Trophoblast cell (in vitro differentiated cells and primary cell): ENCODE measurements at regions not wholly inside any gene's neighbourhood (a gene's known extent, or its start where the extent isn't known, plus 50 kb on each side); places are given as distances from the start of the nearest gene placed in this dataset.
"Not testable (repeated sequence)": the region's sequence is repeated elsewhere in the genome, so short reads cannot be mapped to it uniquely, and the experiment has no call there.

Experiments used
- DNase-seq, 2 donors: peaks; one replicate each; pipeline ENCODE4 v3.0.0-alpha.2; 2016
- H2AFZ ChIP-seq: 2 replicates; pipeline ENCODE4 v1.6.1; 2013; ENCODE audit warnings: low read length, moderate library complexity, mild to moderate bottlenecking; ENCODE audit not compliant: insufficient read depth, poor library complexity
- H2AK5ac ChIP-seq: 2 replicates; pipeline ENCODE4 v1.6.1; 2013; ENCODE audit warnings: mild to moderate bottlenecking, low read length
- H2BK120ac ChIP-seq: 2 replicates; pipeline ENCODE4 v1.6.1; 2013; ENCODE audit warnings: low read length, mild to moderate bottlenecking, moderate library complexity; ENCODE audit not compliant: insufficient read depth, poor library complexity
- H2BK12ac ChIP-seq: 2 replicates; pipeline ENCODE4 v1.6.1; 2013; ENCODE audit warnings: mild to moderate bottlenecking, low read length, moderate library complexity
- H2BK5ac ChIP-seq: 2 replicates; pipeline ENCODE4 v1.6.1; 2013; ENCODE audit warnings: low read length, low read depth, moderate library complexity, mild to moderate bottlenecking; ENCODE audit not compliant: poor library complexity
- H3K14ac ChIP-seq: 2 replicates; pipeline ENCODE4 v1.6.1; 2013; ENCODE audit warnings: mild to moderate bottlenecking, low read length
- H3K18ac ChIP-seq: 2 replicates; pipeline ENCODE4 v1.6.1; 2013; ENCODE audit warnings: mild to moderate bottlenecking, low read length
- H3K23ac ChIP-seq: 2 replicates; pipeline ENCODE4 v1.6.1; 2013; ENCODE audit warnings: low read length
- H3K27ac ChIP-seq: 2 replicates; pipeline ENCODE4 v1.5.1; 2013; ENCODE audit warnings: low read depth, mild to moderate bottlenecking, inconsistent platforms, low read length, moderate library complexity
- H3K27me3 ChIP-seq: 2 replicates; pipeline ENCODE4 v1.6.1; 2013; ENCODE audit warnings: inconsistent platforms, mild to moderate bottlenecking, low read length, moderate library complexity; ENCODE audit not compliant: insufficient read depth
- H3K36me3 ChIP-seq, 2 experiments: 1 replicate in 1 of 2; 2 replicates in 1 of 2; pipeline ENCODE4 v1.6.1; 2013; ENCODE audit warnings: low read length in 2 of 2, mild to moderate bottlenecking in 2 of 2, moderate library complexity in 1 of 2; ENCODE audit not compliant: insufficient read depth in 2 of 2, control insufficient read depth in 1 of 2
- H3K4ac ChIP-seq: 2 replicates; pipeline ENCODE4 v1.6.1; 2013; ENCODE audit warnings: low read depth, mild to moderate bottlenecking, low read length, moderate library complexity
- H3K4me1 ChIP-seq, 2 experiments: 1 replicate in 1 of 2; 2 replicates in 1 of 2; pipeline ENCODE4 v1.6.1; 2013; ENCODE audit warnings: low read length in 2 of 2, mild to moderate bottlenecking in 2 of 2, moderate library complexity in 1 of 2; ENCODE audit not compliant: insufficient read depth in 2 of 2, control insufficient read depth in 1 of 2
- H3K4me2 ChIP-seq: 2 replicates; pipeline ENCODE4 v1.6.1; 2013; ENCODE audit warnings: inconsistent platforms, mild to moderate bottlenecking, low read length, moderate library complexity
- H3K4me3 ChIP-seq: 2 replicates; pipeline ENCODE4 v1.5.1; 2013; ENCODE audit warnings: mild to moderate bottlenecking, low read depth, low read length, inconsistent platforms
- H3K79me1 ChIP-seq: one replicate; pipeline ENCODE4 v1.6.1; 2013; ENCODE audit warnings: low read length
- H3K79me2 ChIP-seq: 2 replicates; pipeline ENCODE4 v1.6.1; 2013; ENCODE audit warnings: low read length, mild to moderate bottlenecking; ENCODE audit not compliant: control insufficient read depth, insufficient read depth, poor library complexity
- H3K9ac ChIP-seq: 2 replicates; pipeline ENCODE4 v1.6.1; 2013; ENCODE audit warnings: mild to moderate bottlenecking, low read length
- H3K9me3 ChIP-seq: 2 replicates; pipeline ENCODE4 v1.6.1; 2013; ENCODE audit warnings: low read depth, mild to moderate bottlenecking, control low read depth, inconsistent platforms, low read length; ENCODE audit not compliant: insufficient read depth
- H4K12ac ChIP-seq: 2 replicates; pipeline ENCODE4 v1.6.1; 2013; ENCODE audit warnings: low read depth, mild to moderate bottlenecking, low read length, moderate library complexity
- H4K8ac ChIP-seq: 2 replicates; pipeline ENCODE4 v1.6.1; 2013; ENCODE audit warnings: low read depth, mild to moderate bottlenecking, low read length, moderate library complexity
- H4K91ac ChIP-seq: one replicate; pipeline ENCODE4 v1.6.1; 2013; ENCODE audit warnings: low read depth, mild to moderate bottlenecking, low read length, moderate library complexity
- WGBS: extraction: QIAGEN DNeasy Blood & Tissue Kit; methylation state at CpG from one replicate; pipeline ENCODE4 v1.1.7; 2013; ENCODE audit warnings: missing lambda C conversion rate; ENCODE audit not compliant: insufficient read length, insufficient coverage; ENCODE audit errors: extremely low coverage; 5-methylcytosine and 5-hydroxymethylcytosine counted together

- no peaks in the 10 kb centered on the region for H3K27me3 ChIP-seq
- H2AFZ ChIP-seq: no peak overlapping the region
- peaks cover 6% of the 10 kb centered on the region for H3K79me1 ChIP-seq
- H2BK5ac ChIP-seq: no peak overlapping the region
- H4K12ac ChIP-seq: no peak overlapping the region
- H3K4me1 ChIP-seq: peaks cover 0 to 4% of the 10 kb centered on the region in 2 experiments
- WGBS: no CpG with 5 or more reads among the region's 6 CpGs
- no peak overlapping the region for H3K14ac ChIP-seq
- no peak overlapping the region for H3K27ac ChIP-seq
- no peak overlapping the region for H3K4me3 ChIP-seq
- no peak overlapping the region for H3K23ac ChIP-seq
- no peak overlapping the region for H2BK120ac ChIP-seq
- H4K8ac ChIP-seq: no peak overlapping the region
- H3K36me3 ChIP-seq: no peaks in the 10 kb centered on the region
- DNase-seq: no peak
- H3K4ac ChIP-seq: no peak overlapping the region
- peak overlapping the region; percentile 18 for H2AK5ac ChIP-seq
- H3K79me2 ChIP-seq: peaks cover 4% of the 10 kb centered on the region
- no peak overlapping the region for H3K4me2 ChIP-seq
- peak overlapping the region; percentile 67 for H2BK12ac ChIP-seq
- no peaks in the 10 kb centered on the region for H3K9me3 ChIP-seq
- H4K91ac ChIP-seq: no peak overlapping the region
- H3K18ac ChIP-seq: no peak overlapping the region
- H3K9ac ChIP-seq: no peak overlapping the region
Observed at GRCh38 chr2:106261871-106262321, 67.8 kb upstream of the UXS1 start.

GRCh38 chr2:106258859-106259258 lies 64.8 kb upstream of the UXS1 start:
- H3K14ac ChIP-seq, H3K36me3 ChIP-seq, H2BK120ac ChIP-seq, H3K18ac ChIP-seq, H3K4me3 ChIP-seq, H2AFZ ChIP-seq, H2AK5ac ChIP-seq, H2BK5ac ChIP-seq, DNase-seq, H2BK12ac ChIP-seq, H3K9ac ChIP-seq, H3K4me2 ChIP-seq, H4K8ac ChIP-seq, H3K27ac ChIP-seq, H3K79me2 ChIP-seq, H3K23ac ChIP-seq, H3K27me3 ChIP-seq, H3K4ac ChIP-seq, H3K4me1 ChIP-seq, H3K9me3 ChIP-seq, H4K12ac ChIP-seq, H3K79me1 ChIP-seq, H4K91ac ChIP-seq: not testable (repeated sequence)
- no CpG with 5 or more reads among the region's 7 CpGs for WGBS

- Histone ChIP-seq H3K18ac (no peak overlapping the region), H3K36me3 (no peaks in the 10 kb centered on the region), H4K12ac (no peak overlapping the region), H3K14ac (no peak overlapping the region), H2BK12ac (no peak overlapping the region), H3K79me1 (no peaks in the 10 kb centered on the region), H3K4ac (no peak overlapping the region), H3K27me3 (no peaks in the 10 kb centered on the region), H3K23ac (no peak overlapping the region), H3K4me3 (no peak overlapping the region), H4K91ac (no peak overlapping the region), H3K79me2 (no peaks in the 10 kb centered on the region), H2BK5ac (no peak overlapping the region), H2AK5ac (no peak overlapping the region), H3K9me3 (no peaks in the 10 kb centered on the region), H3K4me1 (peaks cover 0 to 1% of the 10 kb centered on the region in 2 experiments), H3K27ac (no peak overlapping the region), H2AFZ (no peak overlapping the region), H3K4me2 (no peak overlapping the region), H3K9ac (no peak overlapping the region), H4K8ac (no peak overlapping the region), H2BK120ac (no peak overlapping the region)
- no peak for DNase-seq
- WGBS: no CpG with 5 or more reads among the region's 3 CpGs
Observed at GRCh38 chr2:106257830-106258229, 63.7 kb upstream of the UXS1 start.

- Histone ChIP-seq H3K23ac (no peak overlapping the region), H4K12ac (no peak overlapping the region), H3K27me3 (no peaks in the 10 kb centered on the region), H3K27ac (no peak overlapping the region), H2BK12ac (no peak overlapping the region), H3K14ac (no peak overlapping the region), H2BK120ac (no peak overlapping the region), H2AFZ (no peak overlapping the region), H3K79me2 (no peaks in the 10 kb centered on the region), H3K4ac (no peak overlapping the region), H2AK5ac (no peak overlapping the region), H3K4me1 (peaks cover 0 to under 1% of the 10 kb centered on the region in 2 experiments), H3K18ac (no peak overlapping the region), H3K4me3 (no peak overlapping the region), H2BK5ac (no peak overlapping the region), H3K36me3 (no peaks in the 10 kb centered on the region), H3K4me2 (no peak overlapping the region), H4K8ac (no peak overlapping the region), H3K9ac (no peak overlapping the region), H3K79me1 (no peaks in the 10 kb centered on the region), H3K9me3 (no peaks in the 10 kb centered on the region), H4K91ac (no peak overlapping the region)
- no CpG with 5 or more reads among the region's 5 CpGs for whole genome bisulfite sequencing
- no peak for DNase-seq
Observed at GRCh38 chr2:106257135-106257534, 63.0 kb upstream of the UXS1 start.
